ENCODE measurements at regions not wholly inside any gene's neighbourhood (a gene's known extent, or its start where the extent isn't known, plus 50 kb on each side); places are given as distances from the start of the nearest gene placed in this dataset.

DNA sequence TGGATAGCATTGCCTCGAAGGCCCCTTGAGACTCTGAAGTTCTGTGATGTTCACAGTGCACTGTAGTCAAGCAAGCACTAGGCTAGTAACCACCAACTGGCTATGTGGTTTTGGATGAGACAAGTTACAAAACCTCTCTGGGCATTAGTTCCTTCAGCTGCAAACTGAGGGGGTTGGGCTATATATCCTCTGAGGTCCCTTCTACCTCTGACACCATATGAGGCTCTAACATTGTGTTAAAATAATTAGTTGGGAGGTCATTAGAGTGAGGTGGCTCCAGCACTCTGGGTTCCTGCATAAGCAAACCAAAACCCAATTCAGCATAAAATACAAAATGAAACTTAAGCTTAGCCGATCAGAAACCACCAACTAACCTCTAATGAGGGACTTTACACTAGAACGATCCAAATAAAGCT, 209.5 kb upstream of the LRRN1 start:
- no peak overlapping the region for H3K4me2 ChIP-seq
- FAIRE-seq (no peak), DNase-seq (ENCODE audit: low read depth in 1 of 2, low spot score in 1 of 2) (no peak), ATAC-seq (no peak)
- WGBS (ENCODE audit: missing lambda C conversion rate) = 0% methylated on average over 3 of the region's 3 CpGs
- H3K4me1 ChIP-seq = no peaks in the 10 kb centered on the region
- POLR2A ChIA-PET = no interaction called here
- H3K27ac ChIP-seq = no peak overlapping the region
- no peak for TF ChIP-seq MAZ (IDR thresholded peaks at IDR 0.05; ENCODE audit: borderline replicate concordance, low read depth, low read length)
- TF ChIP-seq SREBF2 (IDR thresholded peaks at IDR 0.05) = no peak
- TF ChIP-seq FOSL2 (IDR thresholded peaks at IDR 0.05) = no peak
- no peak for TF ChIP-seq FOSL2 (CRISPR knock-in tag; IDR thresholded peaks at IDR 0.05)
- TF ChIP-seq GATA3 (IDR thresholded peaks at IDR 0.05; ENCODE audit: borderline replicate concordance) = no peak
- no peak for TF ChIP-seq NFE2L2 (conservative IDR thresholded peaks at IDR 0.05; ENCODE audit: low read length)
- TF ChIP-seq, protein P1, sequence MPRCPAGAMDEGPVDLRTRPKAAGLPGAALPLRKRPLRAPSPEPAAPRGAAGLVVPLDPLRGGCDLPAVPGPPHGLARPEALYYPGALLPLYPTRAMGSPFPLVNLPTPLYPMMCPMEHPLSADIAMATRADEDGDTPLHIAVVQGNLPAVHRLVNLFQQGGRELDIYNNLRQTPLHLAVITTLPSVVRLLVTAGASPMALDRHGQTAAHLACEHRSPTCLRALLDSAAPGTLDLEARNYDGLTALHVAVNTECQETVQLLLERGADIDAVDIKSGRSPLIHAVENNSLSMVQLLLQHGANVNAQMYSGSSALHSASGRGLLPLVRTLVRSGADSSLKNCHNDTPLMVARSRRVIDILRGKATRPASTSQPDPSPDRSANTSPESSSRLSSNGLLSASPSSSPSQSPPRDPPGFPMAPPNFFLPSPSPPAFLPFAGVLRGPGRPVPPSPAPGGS (IDR thresholded peaks at IDR 0.05) = no peak
- no peak for TF ChIP-seq RFX5 (IDR thresholded peaks at IDR 0.05)
- CTCF ChIA-PET = interaction anchor here (1.0 kb wide), 1 partner anchor 9 kb away, joined by 3 read pairs; no protein-coding TSS in a partner anchor
- no peak overlapping the region for H3K4me3 ChIP-seq
- H3K9me3 ChIP-seq = no peaks in the 10 kb centered on the region

DNA sequence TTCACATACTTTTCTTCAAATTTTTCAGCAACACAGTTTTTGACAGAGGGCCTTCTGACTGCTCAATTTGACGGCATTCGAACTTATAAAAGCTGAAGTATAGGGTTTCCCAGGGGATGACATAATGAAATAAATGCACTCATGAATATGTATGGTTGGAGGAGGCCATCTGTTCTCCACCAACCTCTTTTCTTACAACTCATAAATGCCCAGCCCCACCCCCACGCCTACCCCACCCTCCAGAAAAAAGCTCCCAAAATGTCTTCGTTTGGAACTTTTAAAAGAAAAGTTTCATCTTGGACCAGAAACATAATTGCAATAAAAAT, 211.6 kb upstream of the LRRN1 start:
- no peak for DNase-seq (ENCODE audit: low read depth in 1 of 2, low spot score in 1 of 2)
- 20% methylated on average over 4 of the region's 4 CpGs for WGBS (ENCODE audit: missing lambda C conversion rate)
- CTCF ChIA-PET = no interaction called here
- Histone ChIP-seq H3K4me3 (no peak overlapping the region), H3K4me2 (no peak overlapping the region), H3K4me1 (no peaks in the 10 kb centered on the region), H3K27ac (no peak overlapping the region), H3K9me3 (no peaks in the 10 kb centered on the region)
- ATAC-seq = no peak
- no peak for TF ChIP-seq CTCF (IDR thresholded peaks at IDR 0.05)
- no peak for TF ChIP-seq ZFP36 (IDR thresholded peaks at IDR 0.05; ENCODE audit: borderline replicate concordance, partially characterized antibody)
- no peak for TF ChIP-seq KDM5A (IDR thresholded peaks at IDR 0.05)
- no peak for TF ChIP-seq HOXA7 (CRISPR knock-in tag; IDR thresholded peaks at IDR 0.05)
- no peak for TF ChIP-seq HEYL (CRISPR knock-in tag; IDR thresholded peaks at IDR 0.05)
- no peak for TF ChIP-seq CBX8 (IDR thresholded peaks at IDR 0.05)
- TF ChIP-seq CHD4 (IDR thresholded peaks at IDR 0.05; ENCODE audit: borderline replicate concordance) = no peak
- no peak for TF ChIP-seq RARB (CRISPR knock-in tag; IDR thresholded peaks at IDR 0.05)
- FAIRE-seq = no peak
- POLR2A ChIA-PET = no interaction called here

- ChIA-PET POLR2A (no interaction called here), CTCF (no interaction called here)
- Histone ChIP-seq H3K4me1 (no peaks in the 10 kb centered on the region), H3K9me3 (no peaks in the 10 kb centered on the region), H3K27ac (no peak overlapping the region), H3K4me2 (no peak overlapping the region), H3K4me3 (no peak overlapping the region)
- FAIRE-seq (no peak), DNase-seq (ENCODE audit: low read depth in 1 of 2, low spot score in 1 of 2) (no peak), ATAC-seq (no peak)
- 12% methylated on average over 8 of the region's 8 CpGs for WGBS (ENCODE audit: missing lambda C conversion rate)
- no peak for TF ChIP-seq MAX (IDR thresholded peaks at IDR 0.05)
- no peak for TF ChIP-seq KDM5A (IDR thresholded peaks at IDR 0.05)
- TF ChIP-seq CEBPB (IDR thresholded peaks at IDR 0.05) = no peak
- no peak for TF ChIP-seq HOXA7 (CRISPR knock-in tag; IDR thresholded peaks at IDR 0.05)
- TF ChIP-seq, protein P2, sequence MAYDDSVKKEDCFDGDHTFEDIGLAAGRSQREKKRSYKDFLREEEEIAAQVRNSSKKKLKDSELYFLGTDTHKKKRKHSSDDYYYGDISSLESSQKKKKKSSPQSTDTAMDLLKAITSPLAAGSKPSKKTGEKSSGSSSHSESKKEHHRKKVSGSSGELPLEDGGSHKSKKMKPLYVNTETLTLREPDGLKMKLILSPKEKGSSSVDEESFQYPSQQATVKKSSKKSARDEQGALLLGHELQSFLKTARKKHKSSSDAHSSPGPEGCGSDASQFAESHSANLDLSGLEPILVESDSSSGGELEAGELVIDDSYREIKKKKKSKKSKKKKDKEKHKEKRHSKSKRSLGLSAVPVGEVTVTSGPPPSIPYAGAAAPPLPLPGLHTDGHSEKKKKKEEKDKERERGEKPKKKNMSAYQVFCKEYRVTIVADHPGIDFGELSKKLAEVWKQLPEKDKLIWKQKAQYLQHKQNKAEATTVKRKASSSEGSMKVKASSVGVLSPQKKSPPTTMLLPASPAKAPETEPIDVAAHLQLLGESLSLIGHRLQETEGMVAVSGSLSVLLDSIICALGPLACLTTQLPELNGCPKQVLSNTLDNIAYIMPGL (CRISPR knock-in tag; IDR thresholded peaks at IDR 0.05; ENCODE audit: borderline replicate concordance) = no peak
- no peak for TF ChIP-seq GATA3 (IDR thresholded peaks at IDR 0.05; ENCODE audit: borderline replicate concordance)
- TF ChIP-seq EP300 (IDR thresholded peaks at IDR 0.05) = no peak
- TF ChIP-seq FOSL2 (IDR thresholded peaks at IDR 0.05) = no peak
- TF ChIP-seq FOSL2 (CRISPR knock-in tag; IDR thresholded peaks at IDR 0.05) = no peak
- no peak for TF ChIP-seq ZC3H11A (IDR thresholded peaks at IDR 0.05)
- no peak for TF ChIP-seq HDAC2 (IDR thresholded peaks at IDR 0.05)
- no peak for TF ChIP-seq POLR2A (IDR thresholded peaks at IDR 0.05; ENCODE audit: low read length)
Measured at GRCh38 chr3:3586843-3587646, 212.2 kb upstream of the LRRN1 start.

All from A549 (cell line).